Endothelial cell of umbilical vein (primary cell): ENCODE measurements at regions not wholly inside any gene's neighbourhood (a gene's known extent, or its start where the extent isn't known, plus 50 kb on each side); places are given as distances from the start of the nearest gene placed in this dataset.

ENCODE experiments used
- EZH2 ChIP-seq: IDR thresholded peaks from 2 replicates; pipeline ENCODE4 v1.6.1; 2012; ENCODE audit warnings: borderline replicate concordance, low read depth, mild to moderate bottlenecking, moderate library complexity, low read length, inconsistent platforms; ENCODE audit not compliant: severe bottlenecking
- MYC ChIP-seq: IDR thresholded peaks from one replicate; pipeline ENCODE4 v1.6.1; 2011; ENCODE audit warnings: mild to moderate bottlenecking, low read depth, low read length
- POLR2A ChIP-seq: IDR thresholded peaks from 2 replicates; pipeline ENCODE4 v1.6.1; 2012; ENCODE audit warnings: low read depth, mild to moderate bottlenecking, control low read depth, low read length
- POLR2AphosphoS5 ChIP-seq: IDR thresholded peaks from 2 replicates; pipeline ENCODE4 v1.6.1; 2012; ENCODE audit warnings: low read depth, mild to moderate bottlenecking, control low read depth, low read length, moderate library complexity; ENCODE audit not compliant: insufficient read depth
- TF ChIP-seq, protein P1 (sequence below), 2 donors: IDR thresholded peaks; 1 replicate in 1 of 2; 2 replicates in 1 of 2; pipeline ENCODE4 v1.5.1; 2011; ENCODE audit warnings: low read length in 2 of 2, mild to moderate bottlenecking in 2 of 2, moderate library complexity in 2 of 2, control low read depth in 1 of 2, inconsistent platforms in 1 of 2, low read depth in 1 of 2; ENCODE audit not compliant: insufficient read depth in 1 of 2; ENCODE audit errors: extremely low read depth in 1 of 2
- TF ChIP-seq, protein P2 (sequence below): IDR thresholded peaks from 2 replicates; pipeline ENCODE4 v1.6.1; 2011; ENCODE audit not compliant: insufficient read depth, insufficient read length

DNA sequence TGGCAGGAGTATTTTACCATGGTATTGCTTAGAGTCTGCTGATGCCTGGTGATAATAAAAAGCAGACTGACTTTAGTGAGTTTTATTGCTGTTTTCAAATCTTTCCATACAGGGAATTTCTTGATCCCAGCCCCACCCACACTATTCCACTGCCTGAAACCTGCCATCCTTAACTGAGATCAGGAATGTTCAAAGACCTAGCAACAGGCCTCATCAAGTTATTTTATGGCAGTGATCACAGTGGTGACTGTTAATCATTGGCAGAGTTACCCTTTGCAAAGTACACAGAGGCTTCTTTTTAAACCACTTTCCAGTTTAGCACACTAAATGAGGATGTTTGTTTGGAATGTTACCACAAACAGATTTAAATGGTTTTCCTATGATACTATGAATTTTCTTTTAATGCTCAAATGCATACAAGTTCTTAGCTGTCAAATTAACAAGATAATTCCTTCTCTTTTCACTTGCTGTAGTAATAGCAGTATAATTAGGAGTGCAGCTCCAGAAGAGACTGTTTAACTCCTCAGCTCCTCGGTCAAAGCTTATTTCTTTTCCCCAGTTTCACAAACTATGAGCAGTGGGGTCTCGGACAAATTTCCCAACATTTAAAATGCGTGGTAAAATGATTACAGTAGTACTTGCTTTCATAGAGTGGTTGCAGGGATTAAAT, 69.9 kb upstream of the USP25 start:
- TF ChIP-seq, protein P1, sequence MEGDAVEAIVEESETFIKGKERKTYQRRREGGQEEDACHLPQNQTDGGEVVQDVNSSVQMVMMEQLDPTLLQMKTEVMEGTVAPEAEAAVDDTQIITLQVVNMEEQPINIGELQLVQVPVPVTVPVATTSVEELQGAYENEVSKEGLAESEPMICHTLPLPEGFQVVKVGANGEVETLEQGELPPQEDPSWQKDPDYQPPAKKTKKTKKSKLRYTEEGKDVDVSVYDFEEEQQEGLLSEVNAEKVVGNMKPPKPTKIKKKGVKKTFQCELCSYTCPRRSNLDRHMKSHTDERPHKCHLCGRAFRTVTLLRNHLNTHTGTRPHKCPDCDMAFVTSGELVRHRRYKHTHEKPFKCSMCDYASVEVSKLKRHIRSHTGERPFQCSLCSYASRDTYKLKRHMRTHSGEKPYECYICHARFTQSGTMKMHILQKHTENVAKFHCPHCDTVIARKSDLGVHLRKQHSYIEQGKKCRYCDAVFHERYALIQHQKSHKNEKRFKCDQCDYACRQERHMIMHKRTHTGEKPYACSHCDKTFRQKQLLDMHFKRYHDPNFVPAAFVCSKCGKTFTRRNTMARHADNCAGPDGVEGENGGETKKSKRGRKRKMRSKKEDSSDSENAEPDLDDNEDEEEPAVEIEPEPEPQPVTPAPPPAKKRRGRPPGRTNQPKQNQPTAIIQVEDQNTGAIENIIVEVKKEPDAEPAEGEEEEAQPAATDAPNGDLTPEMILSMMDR (IDR thresholded peaks at IDR 0.05; ENCODE audit: extremely low read depth in 1 of 2, insufficient read depth in 1 of 2, low read depth in 1 of 2, low read length in 2 of 2) = no peak
- TF ChIP-seq POLR2A = no peak
- TF ChIP-seq MYC = no peak
- TF ChIP-seq EZH2 = no peak
- no peak for TF ChIP-seq POLR2AphosphoS5
- TF ChIP-seq, protein P2, sequence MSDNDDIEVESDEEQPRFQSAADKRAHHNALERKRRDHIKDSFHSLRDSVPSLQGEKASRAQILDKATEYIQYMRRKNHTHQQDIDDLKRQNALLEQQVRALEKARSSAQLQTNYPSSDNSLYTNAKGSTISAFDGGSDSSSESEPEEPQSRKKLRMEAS = no peak
